ENCODE measurements at regions not wholly inside any gene's neighbourhood (a gene's known extent, or its start where the extent isn't known, plus 50 kb on each side); places are given as distances from the start of the nearest gene placed in this dataset.
"Not testable (repeated sequence)": the region's sequence is repeated elsewhere in the genome, so short reads cannot be mapped to it uniquely, and the experiment has no call there.

DNA sequence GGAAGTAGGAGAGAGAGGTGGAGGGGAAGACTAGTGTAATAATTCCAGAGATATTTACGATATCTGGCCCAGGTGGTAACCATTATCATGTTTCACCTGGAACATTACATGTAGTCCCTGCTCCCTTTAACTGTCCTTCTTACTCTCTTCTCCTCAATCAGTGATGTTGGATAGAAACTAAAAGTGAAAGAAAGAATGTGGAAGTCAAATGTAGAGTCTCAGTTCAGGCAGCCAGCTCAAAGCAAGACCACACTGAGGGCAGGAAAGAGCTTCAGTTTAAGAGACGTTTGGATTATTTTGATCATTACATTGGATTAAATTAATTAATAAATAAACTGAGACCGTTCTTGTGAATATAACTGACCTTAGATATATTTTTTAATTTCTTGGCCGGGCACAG, 594.4 kb downstream of the FLRT2 start:
- Mint-ChIP-seq H3K27me3 (ENCODE audit: unreplicated experiment) (no peaks in the 10 kb centered on the region), H3K27ac (ENCODE audit: unreplicated experiment) (no peak overlapping the region), H3K36me3 (ENCODE audit: low read depth, unreplicated experiment) (no peaks in the 10 kb centered on the region), H3K9me3 (ENCODE audit: unreplicated experiment) (no peaks in the 10 kb centered on the region), H3K4me3 (ENCODE audit: unreplicated experiment) (no peak overlapping the region), H3K4me1 (ENCODE audit: unreplicated experiment) (no peaks in the 10 kb centered on the region)
- TF ChIP-seq, protein P1, sequence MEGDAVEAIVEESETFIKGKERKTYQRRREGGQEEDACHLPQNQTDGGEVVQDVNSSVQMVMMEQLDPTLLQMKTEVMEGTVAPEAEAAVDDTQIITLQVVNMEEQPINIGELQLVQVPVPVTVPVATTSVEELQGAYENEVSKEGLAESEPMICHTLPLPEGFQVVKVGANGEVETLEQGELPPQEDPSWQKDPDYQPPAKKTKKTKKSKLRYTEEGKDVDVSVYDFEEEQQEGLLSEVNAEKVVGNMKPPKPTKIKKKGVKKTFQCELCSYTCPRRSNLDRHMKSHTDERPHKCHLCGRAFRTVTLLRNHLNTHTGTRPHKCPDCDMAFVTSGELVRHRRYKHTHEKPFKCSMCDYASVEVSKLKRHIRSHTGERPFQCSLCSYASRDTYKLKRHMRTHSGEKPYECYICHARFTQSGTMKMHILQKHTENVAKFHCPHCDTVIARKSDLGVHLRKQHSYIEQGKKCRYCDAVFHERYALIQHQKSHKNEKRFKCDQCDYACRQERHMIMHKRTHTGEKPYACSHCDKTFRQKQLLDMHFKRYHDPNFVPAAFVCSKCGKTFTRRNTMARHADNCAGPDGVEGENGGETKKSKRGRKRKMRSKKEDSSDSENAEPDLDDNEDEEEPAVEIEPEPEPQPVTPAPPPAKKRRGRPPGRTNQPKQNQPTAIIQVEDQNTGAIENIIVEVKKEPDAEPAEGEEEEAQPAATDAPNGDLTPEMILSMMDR (IDR thresholded peaks at IDR 0.05; ENCODE audit: unreplicated experiment) = no peak
- no peak for DNase-seq (ENCODE audit: low spot score)

- Mint-ChIP-seq H3K36me3 (ENCODE audit: low read depth, unreplicated experiment) (no peaks in the 10 kb centered on the region), H3K9me3 (ENCODE audit: unreplicated experiment) (no peaks in the 10 kb centered on the region), H3K27me3 (ENCODE audit: unreplicated experiment) (no peaks in the 10 kb centered on the region), H3K4me3 (ENCODE audit: unreplicated experiment) (no peak overlapping the region), H3K4me1 (ENCODE audit: unreplicated experiment) (no peaks in the 10 kb centered on the region), H3K27ac (ENCODE audit: unreplicated experiment) (no peak overlapping the region)
- TF ChIP-seq, protein P1 (IDR thresholded peaks at IDR 0.05; ENCODE audit: unreplicated experiment) = no peak
- DNase-seq (ENCODE audit: low spot score) = no peak
Measured at GRCh38 chr14:86115972-86116371, 586.0 kb downstream of the FLRT2 start.

DNA sequence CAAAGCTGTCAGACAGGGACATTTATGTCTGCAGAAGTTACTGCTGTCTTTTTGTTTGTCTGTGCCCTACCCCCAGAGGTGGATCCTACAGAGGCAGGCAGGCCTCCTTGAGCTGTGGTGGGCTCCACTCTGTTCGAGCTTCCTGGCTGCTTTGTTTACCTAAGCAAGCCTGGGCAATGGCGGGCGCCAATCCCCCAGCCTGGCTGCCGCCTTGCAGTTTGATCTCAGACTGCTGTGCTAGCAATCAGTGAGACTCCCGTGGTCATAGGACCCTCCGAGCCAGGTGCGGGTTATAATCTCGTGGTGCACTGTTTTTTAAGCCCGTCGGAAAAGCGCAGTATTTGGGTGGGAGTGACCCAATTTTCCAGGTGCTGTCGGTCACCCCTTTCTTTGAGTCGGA, 580.9 kb downstream of the FLRT2 start:
- H3K4me1 Mint-ChIP-seq (ENCODE audit: unreplicated experiment); H3K27ac Mint-ChIP-seq (ENCODE audit: unreplicated experiment): not testable (repeated sequence)

GRCh38 chr14:86104691-86105265, 574.8 kb downstream of the FLRT2 start:
- Mint-ChIP-seq H3K4me1 (ENCODE audit: unreplicated experiment) (no peaks in the 10 kb centered on the region), H3K27me3 (ENCODE audit: unreplicated experiment) (peaks cover 1% of the 10 kb centered on the region), H3K27ac (ENCODE audit: unreplicated experiment) (no peak overlapping the region), H3K4me3 (ENCODE audit: unreplicated experiment) (no peak overlapping the region), H3K9me3 (ENCODE audit: unreplicated experiment) (no peaks in the 10 kb centered on the region), H3K36me3 (ENCODE audit: low read depth, unreplicated experiment) (no peaks in the 10 kb centered on the region)
- TF ChIP-seq, protein P1 (IDR thresholded peaks at IDR 0.05; ENCODE audit: unreplicated experiment) = no peak
- no peak for DNase-seq (ENCODE audit: low spot score)

More for the DNA sequence above, 580.9 kb downstream of the FLRT2 start:
- not testable (repeated sequence) for H3K36me3 Mint-ChIP-seq (ENCODE audit: low read depth, unreplicated experiment); H3K9me3 Mint-ChIP-seq (ENCODE audit: unreplicated experiment); DNase-seq (ENCODE audit: low spot score); H3K4me3 Mint-ChIP-seq (ENCODE audit: unreplicated experiment); H3K27me3 Mint-ChIP-seq (ENCODE audit: unreplicated experiment)

DNA sequence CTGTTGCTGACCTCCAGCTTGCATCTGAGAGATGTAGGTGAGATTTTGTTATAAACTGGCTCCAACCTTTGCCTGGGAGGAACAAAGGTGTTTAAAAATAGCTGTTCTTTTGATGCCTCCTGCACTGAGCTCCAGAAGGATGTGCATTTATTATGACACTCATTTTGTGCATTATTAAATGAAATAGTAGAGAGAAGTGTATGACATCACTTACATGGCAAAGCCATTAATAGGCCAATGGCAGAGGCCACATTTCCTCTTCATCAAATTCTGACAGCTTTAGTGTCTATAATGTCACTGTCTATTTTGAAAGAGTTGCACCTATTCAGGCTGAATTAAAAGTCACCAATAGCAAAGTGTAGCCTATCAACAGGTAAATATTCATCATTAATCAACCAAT, 564.6 kb downstream of the FLRT2 start:
- H3K27ac Mint-ChIP-seq (ENCODE audit: unreplicated experiment) = no peak overlapping the region
- H3K36me3 Mint-ChIP-seq (ENCODE audit: low read depth, unreplicated experiment) = no peaks in the 10 kb centered on the region
- DNase-seq (ENCODE audit: low spot score) = no peak
- H3K4me1 Mint-ChIP-seq (ENCODE audit: unreplicated experiment) = no peaks in the 10 kb centered on the region
- TF ChIP-seq, protein P1 (IDR thresholded peaks at IDR 0.05; ENCODE audit: unreplicated experiment) = no peak
- H3K4me3 Mint-ChIP-seq (ENCODE audit: unreplicated experiment) = no peak overlapping the region
- H3K27me3 Mint-ChIP-seq (ENCODE audit: unreplicated experiment) = peaks cover 2% of the 10 kb centered on the region
- H3K9me3 Mint-ChIP-seq (ENCODE audit: unreplicated experiment) = no peaks in the 10 kb centered on the region
